HepG2 (cell line): ENCODE measurements at regions not wholly inside any gene's neighbourhood (a gene's known extent, or its start where the extent isn't known, plus 50 kb on each side); places are given as distances from the start of the nearest gene placed in this dataset.

Experiments used
- CTCF ChIP-seq: sonication (generic); formaldehyde crosslinking; IDR thresholded peaks from 2 replicates; pipeline ENCODE4 v1.5.0; 2020; ENCODE audit warnings: mild to moderate bottlenecking, missing genetic modification reagents, moderate library complexity
- POLR2A ChIP-seq, 2 experiments: IDR thresholded peaks; 2 replicates each; pipeline ENCODE4 v1.6.1; 2011; ENCODE audit warnings: low read depth in 2 of 2, low read length in 2 of 2, mild to moderate bottlenecking in 1 of 2, moderate library complexity in 1 of 2; ENCODE audit not compliant: insufficient read depth in 1 of 2
- RFX5 ChIP-seq: IDR thresholded peaks from 2 replicates; pipeline ENCODE4 v1.6.1; 2011; ENCODE audit warnings: low read depth, low read length, improper control_type of control experiment
- THAP7 ChIP-seq: sonication (generic); formaldehyde crosslinking; IDR thresholded peaks from 2 replicates; pipeline ENCODE4 v1.8.1; 2023; ENCODE audit warnings: mild to moderate bottlenecking, missing genetic modification reagents
- ZNF766 ChIP-seq: sonication (generic); formaldehyde crosslinking; IDR thresholded peaks from 2 replicates; pipeline ENCODE4 v1.5.0; 2020; ENCODE audit warnings: missing genetic modification reagents, borderline replicate concordance

DNA sequence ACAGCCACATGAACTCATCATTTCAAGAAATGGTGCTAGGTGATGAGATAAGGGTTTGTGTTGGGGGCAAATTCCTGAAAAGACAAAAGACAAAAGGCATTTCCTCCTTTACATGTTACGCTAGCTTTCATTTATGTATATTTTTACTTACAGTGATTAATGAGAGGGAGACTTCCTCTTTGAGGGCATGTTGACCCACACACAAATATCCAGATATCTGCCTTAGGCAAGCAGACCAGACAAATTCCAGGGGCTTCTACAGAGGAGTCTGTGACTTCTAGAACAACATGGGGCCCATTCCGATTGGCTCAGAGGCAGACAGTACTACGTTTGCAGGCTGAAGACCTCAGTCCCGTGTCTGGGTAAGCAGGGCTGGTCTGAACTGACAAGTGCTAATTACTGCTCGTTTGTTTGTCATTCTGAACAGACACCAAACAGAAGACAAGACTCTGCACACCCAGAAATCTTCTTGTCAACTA lies 74.8 kb upstream of the ST6GAL2 start:
- TF ChIP-seq RFX5 (no peak), ZNF766 (CRISPR knock-in tag) (no peak), POLR2A (IDR thresholded peaks at IDR 0.05; ENCODE audit: insufficient read depth in 1 of 2, low read depth in 2 of 2, low read length in 2 of 2) (no peak), THAP7 (CRISPR knock-in tag) (no peak), CTCF (CRISPR knock-in tag) (no peak)
